Gastroesophageal sphincter (tissue), 3 donors: ENCODE measurements at regions not wholly inside any gene's neighbourhood (a gene's known extent, or its start where the extent isn't known, plus 50 kb on each side); places are given as distances from the start of the nearest gene placed in this dataset.

Experiments used
- CTCF ChIP-seq, 4 experiments: fragments of 200-600 bp in 2 of 4; fragments of 450-650 bp in 2 of 4; sonication (generic) in 1 of 4; IDR thresholded peaks; one replicate each; pipeline ENCODE4 v1.5.1; 2017 to 2019; ENCODE audit warnings: antibody characterized with exemption in 4 of 4, mild to moderate bottlenecking in 2 of 4, moderate library complexity in 2 of 4
- POLR2A ChIP-seq, 2 donors: fragments of 450-650 bp; IDR thresholded peaks; one replicate each; pipeline ENCODE4 v1.6.1; 2017; ENCODE audit warnings: antibody characterized with exemption in 2 of 2, mild to moderate bottlenecking in 2 of 2, moderate library complexity in 1 of 2

GRCh38 chr12:111183094-111183493, 185.8 kb downstream of the PHETA1 start:
- TF ChIP-seq CTCF (IDR thresholded peaks at IDR 0.05) (no peak), POLR2A (IDR thresholded peaks at IDR 0.05) (no peak)
